Right lobe of liver (tissue), 4 donors: ENCODE measurements at regions not wholly inside any gene's neighbourhood (a gene's known extent, or its start where the extent isn't known, plus 50 kb on each side); places are given as distances from the start of the nearest gene placed in this dataset.
"Not testable (repeated sequence)": the region's sequence is repeated elsewhere in the genome, so short reads cannot be mapped to it uniquely, and the experiment has no call there.

ENCODE experiments used
- POLR2A ChIP-seq: fragments of 450-650 bp; IDR thresholded peaks from one replicate; pipeline ENCODE4 v1.6.1; 2017; ENCODE audit warnings: antibody characterized with exemption, mild to moderate bottlenecking
- TF ChIP-seq, protein P1 (sequence below), 4 donors: fragments of 200-600 bp in 3 of 4; fragments of 450-650 bp in 1 of 4; IDR thresholded peaks; one replicate each; pipeline versions ENCODE4 v1.5.1 to v1.8.0; 2016 to 2022; ENCODE audit warnings: antibody characterized with exemption in 4 of 4, mild to moderate bottlenecking in 2 of 4
- donor health status: DM: no; HTN: no; CAD: no.
- donor health status: DM: no; HTN: no; CAD: no.
- donor health status: DM: no; HTN: yes; CAD: no.

DNA sequence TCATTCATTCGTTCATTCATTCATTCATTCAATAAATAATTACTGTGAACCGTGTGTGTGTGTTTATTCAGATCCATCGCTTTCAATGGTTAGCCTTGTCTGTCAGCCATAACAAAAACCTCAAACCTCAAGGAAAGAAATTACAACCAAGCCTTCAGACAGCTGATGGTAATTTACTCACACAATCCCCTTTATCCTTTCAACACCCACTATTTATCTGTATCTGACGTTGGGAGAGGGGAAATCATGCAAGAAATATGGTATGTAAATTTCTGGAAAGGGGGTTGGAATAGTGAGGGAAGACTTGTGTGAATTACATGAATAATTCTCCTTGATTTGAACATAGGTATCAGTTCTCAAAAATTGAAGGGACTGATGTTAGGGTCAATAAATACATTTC lies 173.6 kb upstream of the NBPF19 start:
- TF ChIP-seq, protein P1, sequence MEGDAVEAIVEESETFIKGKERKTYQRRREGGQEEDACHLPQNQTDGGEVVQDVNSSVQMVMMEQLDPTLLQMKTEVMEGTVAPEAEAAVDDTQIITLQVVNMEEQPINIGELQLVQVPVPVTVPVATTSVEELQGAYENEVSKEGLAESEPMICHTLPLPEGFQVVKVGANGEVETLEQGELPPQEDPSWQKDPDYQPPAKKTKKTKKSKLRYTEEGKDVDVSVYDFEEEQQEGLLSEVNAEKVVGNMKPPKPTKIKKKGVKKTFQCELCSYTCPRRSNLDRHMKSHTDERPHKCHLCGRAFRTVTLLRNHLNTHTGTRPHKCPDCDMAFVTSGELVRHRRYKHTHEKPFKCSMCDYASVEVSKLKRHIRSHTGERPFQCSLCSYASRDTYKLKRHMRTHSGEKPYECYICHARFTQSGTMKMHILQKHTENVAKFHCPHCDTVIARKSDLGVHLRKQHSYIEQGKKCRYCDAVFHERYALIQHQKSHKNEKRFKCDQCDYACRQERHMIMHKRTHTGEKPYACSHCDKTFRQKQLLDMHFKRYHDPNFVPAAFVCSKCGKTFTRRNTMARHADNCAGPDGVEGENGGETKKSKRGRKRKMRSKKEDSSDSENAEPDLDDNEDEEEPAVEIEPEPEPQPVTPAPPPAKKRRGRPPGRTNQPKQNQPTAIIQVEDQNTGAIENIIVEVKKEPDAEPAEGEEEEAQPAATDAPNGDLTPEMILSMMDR (IDR thresholded peaks at IDR 0.05), result not testable (repeated sequence)
- not testable (repeated sequence) for TF ChIP-seq POLR2A
